ENCODE measurements at regions not wholly inside any gene's neighbourhood (a gene's known extent, or its start where the extent isn't known, plus 50 kb on each side); places are given as distances from the start of the nearest gene placed in this dataset.

GRCh38 chr7:156217803-156218202, 405.5 kb upstream of the SHH start:
- DNase-seq, result no peak
- Histone ChIP-seq H3K27me3 (no peaks in the 10 kb centered on the region), H3K36me3 (no peaks in the 10 kb centered on the region), H3K4me1 (ENCODE audit: insufficient read depth) (no peaks in the 10 kb centered on the region), H3K27ac (no peak overlapping the region), H3K9me3 (no peaks in the 10 kb centered on the region), H3K4me3 (no peak overlapping the region)
- TF ChIP-seq EP300 (IDR thresholded peaks at IDR 0.05) (no peak), CTCF (IDR thresholded peaks at IDR 0.05) (no peak), POLR2A (IDR thresholded peaks at IDR 0.05) (no peak)
- intact Hi-C loops (cut with DNase I), result no loop called here
- WGBS, 3 donors, result 77 to 80% (median 80%) methylated on average over 6 of the region's 6 CpGs

- H3K27me3 ChIP-seq, result no peaks in the 10 kb centered on the region
- H3K4me1 ChIP-seq (ENCODE audit: insufficient read depth), result no peaks in the 10 kb centered on the region
- DNase-seq, result no peak
- H3K9me3 ChIP-seq, result no peaks in the 10 kb centered on the region
- H3K27ac ChIP-seq, result no peak overlapping the region
- WGBS, 3 donors, result 72 to 81% (median 74%) methylated on average over 7 of the region's 7 CpGs
- no peak overlapping the region for H3K4me3 ChIP-seq
- TF ChIP-seq EP300 (IDR thresholded peaks at IDR 0.05), result no peak
- TF ChIP-seq CTCF (IDR thresholded peaks at IDR 0.05), result no peak
- no peak for TF ChIP-seq POLR2A (IDR thresholded peaks at IDR 0.05)
- no peaks in the 10 kb centered on the region for H3K36me3 ChIP-seq
- intact Hi-C loops (cut with DNase I), result no loop called here
Observed at GRCh38 chr7:156209087-156209486, 396.8 kb upstream of the SHH start.

- no peak overlapping the region for H3K4me3 ChIP-seq
- H3K27me3 ChIP-seq, result no peaks in the 10 kb centered on the region
- no peak for TF ChIP-seq POLR2A (IDR thresholded peaks at IDR 0.05)
- no peak for TF ChIP-seq CTCF (IDR thresholded peaks at IDR 0.05)
- no peak for TF ChIP-seq EP300 (IDR thresholded peaks at IDR 0.05)
- no peaks in the 10 kb centered on the region for H3K36me3 ChIP-seq
- WGBS, 3 donors, result 75 to 89% (median 79%) methylated on average over 6 of the region's 6 CpGs
- H3K4me1 ChIP-seq (ENCODE audit: insufficient read depth), result no peaks in the 10 kb centered on the region
- no peak for DNase-seq
- intact Hi-C loops (cut with DNase I), result no loop called here
- no peaks in the 10 kb centered on the region for H3K9me3 ChIP-seq
- H3K27ac ChIP-seq, result no peak overlapping the region
Observed at GRCh38 chr7:156207306-156207705, 395.0 kb upstream of the SHH start.

GRCh38 chr7:156206174-156206573, 393.9 kb upstream of the SHH start:
- Histone ChIP-seq H3K27ac (no peak overlapping the region), H3K36me3 (no peaks in the 10 kb centered on the region), H3K4me1 (ENCODE audit: insufficient read depth) (no peaks in the 10 kb centered on the region), H3K27me3 (no peaks in the 10 kb centered on the region), H3K9me3 (no peaks in the 10 kb centered on the region), H3K4me3 (no peak overlapping the region)
- DNase-seq, result no peak
- 83 to 86% (median 84%) methylated on average over 8 of the region's 8 CpGs for WGBS, 3 donors
- no peak for TF ChIP-seq CTCF (IDR thresholded peaks at IDR 0.05)
- no peak for TF ChIP-seq EP300 (IDR thresholded peaks at IDR 0.05)
- no peak for TF ChIP-seq POLR2A (IDR thresholded peaks at IDR 0.05)
- intact Hi-C loops (cut with DNase I), result no loop called here

- WGBS, 3 donors, result 84 to 85% (median 85%) methylated on average over 6 of the region's 6 CpGs
- H3K9me3 ChIP-seq, result no peaks in the 10 kb centered on the region
- H3K4me1 ChIP-seq (ENCODE audit: insufficient read depth), result no peaks in the 10 kb centered on the region
- intact Hi-C loops (cut with DNase I), result no loop called here
- H3K4me3 ChIP-seq, result no peak overlapping the region
- TF ChIP-seq CTCF (IDR thresholded peaks at IDR 0.05) (no peak), EP300 (IDR thresholded peaks at IDR 0.05) (no peak), POLR2A (IDR thresholded peaks at IDR 0.05) (no peak)
- no peaks in the 10 kb centered on the region for H3K36me3 ChIP-seq
- no peak overlapping the region for H3K27ac ChIP-seq
- H3K27me3 ChIP-seq, result no peaks in the 10 kb centered on the region
- no peak for DNase-seq
Observed at GRCh38 chr7:156204820-156205219, 392.6 kb upstream of the SHH start.

All from ovary (tissue), 7 donors.